Neural cell (in vitro differentiated cells): ENCODE measurements at regions not wholly inside any gene's neighbourhood (a gene's known extent, or its start where the extent isn't known, plus 50 kb on each side); places are given as distances from the start of the nearest gene placed in this dataset.

Experiments
- POLR2AphosphoS5 ChIP-seq: IDR thresholded peaks from 2 replicates; pipeline ENCODE4 v1.6.1; 2012
- TF ChIP-seq, protein P1 (sequence below): fragments of 450-650 bp; IDR thresholded peaks from 2 replicates; pipeline ENCODE4 v1.5.1; 2014; ENCODE audit warnings: antibody characterized with exemption, mild to moderate bottlenecking, moderate library complexity; ENCODE audit not compliant: poor library complexity, severe bottlenecking
- TF ChIP-seq, protein P2 (sequence below): IDR thresholded peaks from 2 replicates; pipeline ENCODE4 v1.6.1; 2012; ENCODE audit warnings: borderline replicate concordance

DNA sequence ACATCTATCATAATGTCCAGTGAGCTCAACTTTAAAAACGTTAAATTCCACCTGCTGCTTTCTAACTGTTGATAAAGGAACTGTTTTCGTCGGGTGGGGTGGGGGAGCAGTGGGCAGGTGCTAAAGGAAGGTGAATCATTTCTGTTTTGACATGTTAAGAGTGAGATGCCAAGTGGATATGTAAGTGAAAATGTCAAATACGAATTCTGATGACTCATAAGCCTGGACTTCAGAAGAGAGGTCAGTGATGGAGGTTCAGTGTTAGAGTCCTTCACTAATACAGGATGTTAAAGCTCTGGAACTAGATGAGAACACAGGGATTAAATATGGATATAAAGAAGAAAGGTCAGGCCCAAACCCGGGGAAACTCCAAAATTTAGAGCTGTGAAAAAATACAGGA, 617.9 kb upstream of the CTNND2 start:
- TF ChIP-seq, protein P1, sequence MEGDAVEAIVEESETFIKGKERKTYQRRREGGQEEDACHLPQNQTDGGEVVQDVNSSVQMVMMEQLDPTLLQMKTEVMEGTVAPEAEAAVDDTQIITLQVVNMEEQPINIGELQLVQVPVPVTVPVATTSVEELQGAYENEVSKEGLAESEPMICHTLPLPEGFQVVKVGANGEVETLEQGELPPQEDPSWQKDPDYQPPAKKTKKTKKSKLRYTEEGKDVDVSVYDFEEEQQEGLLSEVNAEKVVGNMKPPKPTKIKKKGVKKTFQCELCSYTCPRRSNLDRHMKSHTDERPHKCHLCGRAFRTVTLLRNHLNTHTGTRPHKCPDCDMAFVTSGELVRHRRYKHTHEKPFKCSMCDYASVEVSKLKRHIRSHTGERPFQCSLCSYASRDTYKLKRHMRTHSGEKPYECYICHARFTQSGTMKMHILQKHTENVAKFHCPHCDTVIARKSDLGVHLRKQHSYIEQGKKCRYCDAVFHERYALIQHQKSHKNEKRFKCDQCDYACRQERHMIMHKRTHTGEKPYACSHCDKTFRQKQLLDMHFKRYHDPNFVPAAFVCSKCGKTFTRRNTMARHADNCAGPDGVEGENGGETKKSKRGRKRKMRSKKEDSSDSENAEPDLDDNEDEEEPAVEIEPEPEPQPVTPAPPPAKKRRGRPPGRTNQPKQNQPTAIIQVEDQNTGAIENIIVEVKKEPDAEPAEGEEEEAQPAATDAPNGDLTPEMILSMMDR, result no peak
- TF ChIP-seq, protein P2, sequence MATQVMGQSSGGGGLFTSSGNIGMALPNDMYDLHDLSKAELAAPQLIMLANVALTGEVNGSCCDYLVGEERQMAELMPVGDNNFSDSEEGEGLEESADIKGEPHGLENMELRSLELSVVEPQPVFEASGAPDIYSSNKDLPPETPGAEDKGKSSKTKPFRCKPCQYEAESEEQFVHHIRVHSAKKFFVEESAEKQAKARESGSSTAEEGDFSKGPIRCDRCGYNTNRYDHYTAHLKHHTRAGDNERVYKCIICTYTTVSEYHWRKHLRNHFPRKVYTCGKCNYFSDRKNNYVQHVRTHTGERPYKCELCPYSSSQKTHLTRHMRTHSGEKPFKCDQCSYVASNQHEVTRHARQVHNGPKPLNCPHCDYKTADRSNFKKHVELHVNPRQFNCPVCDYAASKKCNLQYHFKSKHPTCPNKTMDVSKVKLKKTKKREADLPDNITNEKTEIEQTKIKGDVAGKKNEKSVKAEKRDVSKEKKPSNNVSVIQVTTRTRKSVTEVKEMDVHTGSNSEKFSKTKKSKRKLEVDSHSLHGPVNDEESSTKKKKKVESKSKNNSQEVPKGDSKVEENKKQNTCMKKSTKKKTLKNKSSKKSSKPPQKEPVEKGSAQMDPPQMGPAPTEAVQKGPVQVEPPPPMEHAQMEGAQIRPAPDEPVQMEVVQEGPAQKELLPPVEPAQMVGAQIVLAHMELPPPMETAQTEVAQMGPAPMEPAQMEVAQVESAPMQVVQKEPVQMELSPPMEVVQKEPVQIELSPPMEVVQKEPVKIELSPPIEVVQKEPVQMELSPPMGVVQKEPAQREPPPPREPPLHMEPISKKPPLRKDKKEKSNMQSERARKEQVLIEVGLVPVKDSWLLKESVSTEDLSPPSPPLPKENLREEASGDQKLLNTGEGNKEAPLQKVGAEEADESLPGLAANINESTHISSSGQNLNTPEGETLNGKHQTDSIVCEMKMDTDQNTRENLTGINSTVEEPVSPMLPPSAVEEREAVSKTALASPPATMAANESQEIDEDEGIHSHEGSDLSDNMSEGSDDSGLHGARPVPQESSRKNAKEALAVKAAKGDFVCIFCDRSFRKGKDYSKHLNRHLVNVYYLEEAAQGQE, result no peak
- TF ChIP-seq POLR2AphosphoS5, result no peak
